NCI-H460 (cell line): ENCODE measurements at regions not wholly inside any gene's neighbourhood (a gene's known extent, or its start where the extent isn't known, plus 50 kb on each side); places are given as distances from the start of the nearest gene placed in this dataset.

Experiments
- DNase-seq: peaks from one replicate; pipeline ENCODE4 v3.0.0-alpha.2; 2016; ENCODE audit warnings: low read depth; ENCODE audit errors: extremely low read depth

DNA sequence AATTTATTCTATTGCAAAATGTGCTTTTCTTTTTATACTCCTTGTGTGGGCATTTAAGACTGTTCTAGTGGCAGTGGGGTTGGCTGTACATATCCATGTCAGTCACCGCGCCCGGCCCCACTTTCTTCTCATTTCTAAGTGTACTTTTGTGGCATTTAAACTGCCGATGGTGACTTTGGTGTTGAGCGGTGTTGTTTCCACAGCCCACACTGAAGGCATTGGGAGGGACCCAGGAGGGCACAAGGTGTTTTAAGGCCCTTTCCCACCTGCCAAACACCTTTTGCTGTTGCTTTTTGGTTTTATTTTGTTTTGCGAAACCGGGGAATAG, 369.7 kb downstream of the MTX2 start:
- DNase-seq, result no peak

DNA sequence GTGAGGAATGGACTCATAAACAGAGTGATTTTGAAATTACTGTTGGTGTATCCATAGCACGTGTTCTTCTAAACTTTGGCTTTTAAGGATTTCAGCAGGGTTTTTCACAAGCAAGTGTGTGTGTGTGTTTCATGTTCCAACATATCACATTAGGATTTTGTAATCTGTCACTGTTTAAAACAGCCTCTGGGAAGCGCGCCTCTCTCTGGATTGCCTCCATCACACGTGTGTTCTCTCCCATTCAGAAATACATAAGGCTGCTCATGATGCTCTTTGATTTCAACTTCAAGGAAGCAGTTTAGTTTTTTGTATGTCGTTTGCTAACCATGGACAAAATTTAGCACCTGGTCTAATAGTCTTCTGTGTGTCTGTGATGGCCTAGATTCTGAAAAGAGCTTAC, 370.4 kb downstream of the MTX2 start:
- no peak for DNase-seq

DNA sequence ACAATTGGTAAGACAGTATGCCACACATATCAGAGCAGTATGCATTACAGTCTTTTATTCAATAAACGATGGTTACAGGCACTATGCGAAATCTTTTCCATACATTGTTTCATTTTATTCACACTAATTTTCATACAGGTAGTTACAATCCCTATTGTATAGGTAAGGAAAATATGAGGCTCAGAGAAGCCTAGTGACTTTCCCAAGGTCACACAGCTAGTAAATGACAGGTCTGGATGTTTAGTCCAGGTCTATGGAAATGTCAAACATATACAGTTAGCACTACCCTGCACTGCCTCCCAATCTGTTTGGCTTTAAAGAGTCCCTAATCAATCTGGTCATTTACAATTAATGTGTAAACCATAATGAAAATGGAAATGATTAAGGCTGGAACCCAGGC, 372.2 kb downstream of the MTX2 start:
- DNase-seq, result no peak

DNA sequence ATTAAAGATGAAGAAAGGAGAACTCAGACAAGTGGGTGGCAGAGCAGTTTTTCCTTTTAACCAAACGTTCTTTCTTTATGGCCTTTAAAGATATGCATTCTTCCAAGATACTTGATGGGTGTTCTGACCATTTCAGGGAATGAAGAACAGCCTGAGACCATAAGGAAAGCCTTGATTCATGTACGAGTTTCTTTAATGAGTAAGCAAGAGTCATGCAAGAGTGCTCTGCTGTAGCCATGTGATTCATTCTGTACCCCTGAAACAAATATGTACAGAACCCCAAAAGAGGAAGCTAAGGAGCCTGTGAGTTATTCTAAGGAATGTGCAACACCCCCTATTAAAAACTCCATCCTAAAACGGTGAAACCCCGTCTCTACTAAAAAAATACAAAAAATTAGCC, 372.8 kb downstream of the MTX2 start:
- DNase-seq, result no peak

DNA sequence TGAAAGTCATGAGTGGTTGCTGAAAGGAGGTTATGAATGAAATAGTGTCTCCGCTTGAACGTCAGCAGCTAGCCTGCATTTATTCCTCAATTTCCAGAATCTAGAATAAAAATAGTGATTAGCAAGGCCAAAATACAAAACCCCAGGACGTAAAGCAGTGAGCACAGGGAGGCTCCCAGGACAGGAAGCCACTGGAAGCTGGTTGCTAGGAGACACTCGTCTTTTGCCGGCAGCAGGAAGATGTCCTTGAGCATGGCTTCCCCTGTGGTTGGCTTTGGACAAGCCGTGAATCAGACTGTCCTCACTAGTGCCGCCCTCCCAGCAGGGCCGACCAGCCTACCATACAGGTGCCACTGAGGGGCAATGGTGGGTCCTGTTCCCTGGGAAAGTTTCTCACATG, 374.4 kb downstream of the MTX2 start:
- DNase-seq, result no peak

DNA sequence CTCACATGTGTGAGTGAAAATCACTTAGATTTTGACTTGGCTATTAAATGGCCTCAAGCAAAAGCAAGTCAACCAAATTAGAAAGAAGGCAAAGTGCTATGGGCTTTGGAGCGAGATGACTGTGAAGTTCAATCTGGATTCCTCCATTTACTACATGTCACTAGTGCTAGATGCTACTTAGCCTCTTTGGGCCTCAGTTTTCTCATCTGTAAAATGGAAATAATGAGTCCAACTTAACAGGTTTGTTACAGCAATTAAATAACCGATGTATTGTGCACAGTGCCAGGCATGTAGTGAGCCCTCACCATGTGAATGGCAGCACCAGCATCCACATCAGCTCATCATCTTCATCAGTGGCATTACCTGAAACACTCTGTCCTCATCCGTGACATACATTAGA, 376.3 kb downstream of the MTX2 start:
- no peak for DNase-seq

DNA sequence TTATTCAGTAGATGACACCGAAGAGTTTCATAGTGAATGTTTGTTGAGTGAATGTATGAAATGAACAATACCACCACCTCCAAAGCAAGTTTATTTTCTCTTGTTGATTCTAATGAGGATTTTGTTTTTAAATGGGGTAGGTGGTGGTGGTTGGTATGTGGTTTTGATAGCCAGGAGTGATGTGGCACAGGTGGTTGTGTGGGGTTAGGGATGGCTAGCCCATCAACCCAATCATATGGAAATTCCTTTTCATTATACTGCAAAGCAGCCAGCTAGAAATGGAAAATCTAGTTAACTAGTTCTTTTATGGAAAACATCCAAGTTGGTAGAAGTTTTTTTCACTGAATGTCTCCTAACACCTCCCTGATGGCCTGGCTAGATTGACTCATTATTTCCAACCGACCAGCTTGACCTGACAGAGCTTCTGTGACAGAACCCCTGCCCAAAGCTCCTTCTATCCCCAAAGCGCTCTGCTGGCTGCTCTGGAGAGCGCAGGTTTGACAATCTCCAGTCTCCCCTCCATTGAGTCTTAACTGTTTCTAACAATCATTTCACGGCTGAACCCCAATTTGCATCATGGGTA, 376.9 kb downstream of the MTX2 start:
- DNase-seq, result no peak

DNA sequence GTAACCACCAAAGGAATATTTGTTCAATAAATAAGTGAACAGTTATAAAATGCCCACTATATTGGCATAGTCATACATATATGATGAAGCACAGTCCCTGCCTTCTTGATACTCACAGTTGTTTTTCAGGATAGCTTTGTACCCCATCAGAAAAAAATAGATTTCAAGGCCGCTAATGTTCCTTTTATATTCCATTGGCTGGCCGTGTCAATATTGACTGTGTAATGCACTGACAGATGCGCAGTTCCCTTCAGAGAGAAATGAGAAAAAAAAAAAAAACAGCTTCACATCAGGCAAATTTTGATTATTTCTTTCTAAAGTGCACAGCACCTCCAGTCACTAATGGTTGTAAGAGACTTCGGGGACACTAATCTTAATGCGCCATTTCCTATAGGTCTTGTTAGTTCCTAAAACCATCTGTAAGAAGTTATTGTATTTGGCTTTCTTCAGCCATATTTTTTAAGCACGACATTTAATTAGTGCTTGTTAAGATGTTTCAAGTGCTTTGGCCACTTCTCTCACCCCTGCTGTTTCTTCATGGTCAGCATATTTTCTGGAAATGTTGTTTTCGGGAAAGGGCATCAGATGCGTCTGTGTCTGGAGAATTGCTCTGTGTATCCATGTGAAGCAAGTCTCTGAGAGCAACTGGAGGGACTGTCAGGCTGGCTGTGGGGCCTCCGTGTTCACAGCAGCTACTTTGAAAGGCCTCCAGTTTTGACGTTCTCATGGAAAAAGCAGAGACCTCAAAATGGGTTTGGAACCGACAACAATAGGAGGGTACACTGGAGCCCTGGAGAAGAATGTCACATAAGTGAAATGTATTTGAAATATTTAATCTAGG, 378.3 kb downstream of the MTX2 start:
- no peak for DNase-seq

DNA sequence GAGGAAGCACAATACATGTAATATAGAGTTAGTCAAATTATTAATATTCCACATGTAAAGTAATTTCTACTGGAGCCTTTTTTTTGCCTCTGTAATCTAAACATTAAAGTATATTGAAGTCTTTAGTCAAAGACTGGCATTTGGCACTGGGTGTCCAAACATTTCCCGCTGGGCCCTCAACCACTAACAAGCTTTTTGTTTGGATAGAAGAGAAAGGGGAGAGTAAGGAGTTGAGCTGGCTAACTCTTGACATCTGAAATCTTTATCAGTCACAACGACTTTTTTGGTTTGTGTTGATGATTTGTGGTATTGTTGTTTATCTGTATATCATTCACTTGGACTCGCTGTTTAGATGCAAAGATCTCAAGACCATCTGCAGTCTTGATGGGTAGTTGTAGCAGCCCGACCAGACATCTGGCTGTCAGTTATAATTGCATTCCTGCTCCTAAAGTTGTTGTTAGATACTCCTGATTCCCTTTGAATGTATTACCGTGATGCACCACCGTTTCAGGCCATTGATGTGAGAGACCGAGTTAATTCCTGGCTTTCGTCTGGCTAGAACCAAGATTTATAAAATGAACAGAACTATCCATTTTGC, 379.6 kb downstream of the MTX2 start:
- no peak for DNase-seq

DNA sequence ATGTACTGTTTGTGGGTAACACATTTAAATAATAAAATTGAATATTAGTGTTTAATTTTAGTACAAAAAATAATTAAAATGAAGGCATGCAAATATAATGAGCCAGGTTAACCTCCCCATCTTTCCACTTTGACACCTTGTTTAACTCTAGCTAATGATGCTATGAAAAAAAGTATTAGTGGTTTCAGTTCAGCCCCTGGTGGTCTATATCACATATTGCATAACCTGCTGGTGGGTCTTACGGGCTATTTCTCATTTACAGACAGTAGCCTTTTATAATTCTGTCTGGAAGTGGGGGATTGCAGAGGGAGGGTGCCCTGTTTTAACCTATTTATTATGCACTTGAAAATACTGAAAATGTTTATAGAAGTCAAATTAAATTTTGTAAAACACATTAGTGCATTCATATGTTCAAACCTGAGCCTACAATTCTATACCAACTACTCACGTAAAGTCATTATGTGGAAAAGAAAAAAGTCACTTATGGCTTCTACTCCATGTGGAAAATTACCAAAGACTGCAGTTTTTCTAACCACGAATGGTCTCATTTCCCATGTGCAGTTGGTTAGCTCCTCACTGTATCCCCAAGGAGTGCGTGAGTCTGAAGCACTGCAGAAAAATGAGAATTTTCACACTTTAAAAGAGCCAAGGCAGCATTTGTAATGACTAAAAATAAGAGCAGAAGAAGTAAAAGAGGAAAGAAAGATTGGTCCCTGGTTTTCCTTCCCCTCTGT, 381.0 kb downstream of the MTX2 start:
- no peak for DNase-seq

DNA sequence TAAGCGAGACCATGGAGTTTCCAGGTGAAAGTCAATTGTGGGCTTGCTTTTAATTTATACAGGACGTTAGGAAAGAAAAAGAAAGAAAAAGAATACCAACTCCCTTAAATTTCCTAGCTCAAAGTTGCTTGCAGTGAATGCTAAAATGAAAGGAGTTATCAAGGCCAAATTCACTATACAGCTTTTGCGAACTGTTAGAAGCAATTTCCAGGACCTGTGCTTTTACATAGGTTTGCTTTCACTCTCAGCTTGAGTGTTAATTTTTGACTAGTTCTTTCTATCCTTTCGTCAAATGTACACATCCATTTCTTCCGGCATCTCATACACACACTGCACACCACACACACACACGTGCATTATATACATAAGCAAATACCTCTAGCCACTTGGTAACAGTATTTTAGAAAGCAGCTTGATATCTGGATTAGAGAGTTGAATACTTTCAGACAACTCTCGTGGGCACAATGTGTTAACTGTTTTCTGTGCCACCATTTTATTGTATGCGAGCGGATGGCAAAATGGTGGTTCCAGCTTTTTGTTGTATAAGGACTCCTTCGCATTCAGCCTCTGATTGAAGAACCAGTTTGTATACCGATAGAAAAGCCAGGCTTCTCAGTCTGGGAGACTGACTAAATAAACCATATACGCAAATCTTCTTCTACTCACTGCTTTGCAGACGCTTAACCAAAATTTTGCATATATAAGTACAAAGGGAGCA, 381.8 kb downstream of the MTX2 start:
- no peak for DNase-seq

DNA sequence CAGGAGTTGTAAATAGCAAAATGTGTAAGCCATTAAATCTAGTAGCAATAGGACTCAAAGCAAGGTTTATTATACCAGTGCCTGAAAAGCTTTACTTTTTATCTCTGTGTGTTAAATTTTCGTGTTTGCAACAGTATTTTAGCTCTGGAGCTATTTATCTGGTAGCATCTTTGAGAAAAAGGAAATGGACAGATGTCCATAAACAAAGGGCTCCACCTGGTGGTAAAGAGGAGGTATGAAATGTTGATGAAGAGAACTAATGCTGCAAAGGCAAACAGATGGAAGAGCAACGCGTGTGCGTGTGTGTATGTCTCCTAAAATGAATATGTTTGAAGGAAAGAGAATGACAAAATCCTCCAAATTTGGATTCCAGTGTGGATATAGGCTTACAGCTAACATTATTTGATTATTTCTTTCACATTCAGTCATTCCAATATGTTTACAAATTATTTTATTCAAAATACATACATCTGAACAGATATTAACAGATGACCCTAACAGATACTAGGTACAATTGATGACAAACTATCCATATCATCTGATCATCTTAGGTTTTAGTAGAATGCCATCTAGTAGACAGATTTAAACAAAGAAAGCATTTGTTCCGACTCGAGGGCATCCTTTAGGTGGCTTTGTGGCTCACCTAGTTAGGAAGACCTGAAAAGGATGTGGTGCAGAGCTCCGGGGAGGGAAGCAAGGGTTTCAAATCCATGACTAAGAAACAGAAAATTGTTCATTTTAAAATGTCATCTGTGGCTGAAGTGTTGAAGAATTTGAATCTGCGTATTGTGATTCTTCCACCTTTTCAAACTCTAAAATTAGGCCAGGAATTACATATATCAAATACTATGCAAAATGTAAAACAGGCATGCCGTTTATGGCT, 383.3 kb downstream of the MTX2 start:
- DNase-seq, result peak; percentile 60

DNA sequence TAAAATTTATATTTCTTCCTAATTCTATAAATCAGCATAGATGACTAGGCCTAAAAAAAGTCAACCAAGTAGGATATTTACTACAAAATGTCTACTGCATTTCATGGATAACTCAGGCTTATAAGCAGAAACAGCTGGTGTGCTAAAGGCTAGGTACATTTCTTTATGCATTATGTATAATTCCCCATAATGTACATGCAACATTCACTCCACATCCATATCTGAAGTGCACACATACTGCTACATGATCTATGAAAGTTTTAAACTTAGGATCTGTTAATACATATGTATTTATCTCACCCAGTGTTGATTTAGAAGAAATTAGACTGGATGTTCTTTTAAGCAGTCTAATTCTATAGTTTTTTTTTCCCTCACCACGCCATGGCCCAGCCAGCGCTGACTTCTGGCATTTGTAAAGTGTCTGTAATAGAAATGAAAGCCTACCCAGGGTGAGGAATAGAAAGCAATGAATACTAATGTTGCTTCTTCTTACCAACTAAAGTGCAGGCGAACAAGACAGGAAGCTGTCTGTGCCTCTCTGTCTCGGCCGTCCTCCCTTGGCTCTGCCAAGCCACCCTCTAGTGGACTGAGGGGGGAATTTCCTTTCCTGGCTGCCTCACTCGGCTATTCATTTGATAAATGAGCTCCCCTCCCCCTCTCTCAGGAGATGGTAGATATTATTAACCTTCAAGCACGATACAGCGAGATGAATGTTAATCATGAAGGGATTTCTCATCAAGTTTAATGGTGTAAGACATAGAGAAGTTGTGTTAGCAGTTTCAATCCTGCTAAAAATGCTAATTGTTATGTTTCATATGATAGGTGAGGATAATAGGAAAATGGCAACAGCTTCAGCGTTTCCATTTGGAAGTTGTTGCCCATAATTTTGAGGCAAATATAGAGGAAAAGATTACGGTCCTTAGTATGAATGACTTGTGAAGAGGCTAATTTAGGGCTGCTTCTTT, 384.5 kb downstream of the MTX2 start:
- peak; percentile 82 for DNase-seq

DNA sequence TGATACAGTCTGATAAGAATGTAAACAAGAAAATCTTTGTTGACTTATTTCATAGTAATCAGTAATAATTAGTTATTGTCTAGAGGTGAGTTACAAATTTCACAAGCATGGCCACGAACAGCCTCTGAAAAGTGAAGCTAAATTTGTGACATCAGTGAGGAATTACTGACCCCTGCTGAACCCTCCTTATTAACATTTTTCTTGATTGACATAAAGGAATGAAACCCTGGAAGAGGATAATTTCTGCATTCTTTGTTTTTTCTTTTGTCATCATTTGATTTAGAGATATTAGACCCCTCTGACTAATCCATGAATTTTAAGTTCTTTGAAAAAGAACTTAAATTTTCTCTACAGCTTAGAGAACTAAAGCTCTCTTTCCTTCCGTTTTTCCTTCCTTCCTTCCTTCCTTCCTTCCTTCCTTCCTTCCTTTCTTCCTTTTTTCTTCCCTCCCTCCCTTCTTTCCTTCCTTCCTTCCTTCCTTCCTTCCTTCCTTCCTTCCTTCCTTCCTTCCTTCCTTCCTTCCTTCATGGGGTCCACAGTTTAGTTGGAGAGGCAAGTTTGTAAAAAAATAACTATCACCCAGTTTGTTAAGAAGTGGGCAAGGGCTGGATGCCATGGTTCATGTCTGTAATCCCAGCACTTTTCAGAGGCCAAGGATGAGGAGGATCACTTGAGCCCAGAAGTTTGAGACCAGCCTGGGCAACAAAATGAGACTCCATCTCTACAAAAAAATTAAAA, 387.0 kb downstream of the MTX2 start:
- DNase-seq, result no peak

DNA sequence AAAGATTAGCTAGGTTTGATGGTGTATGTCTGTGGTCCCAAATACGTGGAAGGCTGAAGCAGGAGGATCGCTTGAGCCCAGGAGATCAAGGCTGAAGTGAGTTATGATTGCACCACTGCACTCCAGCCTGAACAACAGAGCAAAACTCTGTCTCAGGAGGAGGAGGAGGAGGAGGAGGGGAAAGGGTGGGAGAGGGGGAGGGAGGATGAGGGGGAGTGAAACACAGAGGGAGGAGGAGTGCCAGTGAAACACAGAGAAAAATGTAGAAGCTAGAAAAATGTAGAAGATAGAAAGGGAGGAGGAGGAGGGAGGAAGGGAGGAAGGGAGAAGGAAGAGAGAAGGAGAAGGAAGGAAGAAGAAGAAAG, 387.5 kb downstream of the MTX2 start:
- no peak for DNase-seq

DNA sequence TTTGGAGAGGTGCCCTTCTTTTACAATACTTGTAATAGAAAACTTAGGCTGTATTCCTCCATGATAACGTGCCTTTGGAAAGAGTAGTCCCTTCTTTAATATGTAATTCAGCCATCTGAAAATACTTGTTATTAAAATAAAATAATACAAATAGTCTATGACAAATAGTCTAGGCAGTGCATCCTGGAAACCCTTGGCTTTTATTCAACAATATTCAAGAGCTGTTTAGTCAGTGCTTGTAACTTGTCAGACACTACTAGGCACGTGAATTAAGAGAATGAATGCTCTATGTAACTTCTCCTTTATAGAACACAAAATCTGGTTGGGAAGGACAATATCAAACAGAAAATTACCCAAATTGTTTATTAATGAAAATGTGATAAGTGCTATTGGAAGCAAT, 388.2 kb downstream of the MTX2 start:
- no peak for DNase-seq

DNA sequence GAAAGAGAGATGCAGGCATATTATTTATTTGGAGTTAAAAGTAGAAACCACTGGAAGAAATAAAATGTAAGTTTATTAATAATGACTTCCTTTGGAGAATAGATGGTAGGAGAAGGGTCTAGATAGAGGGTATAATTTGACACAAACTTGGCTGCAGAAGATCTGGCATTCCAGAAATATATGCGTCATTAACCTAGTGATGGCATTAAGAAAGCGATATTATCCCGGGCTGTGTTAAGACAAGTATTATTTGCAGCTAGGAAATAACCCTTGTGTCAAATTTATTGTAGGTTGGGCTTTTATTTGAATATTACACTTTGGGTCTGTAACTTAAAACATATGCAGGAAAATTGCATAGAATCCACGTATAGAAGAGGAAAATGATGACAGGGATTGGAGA, 389.5 kb downstream of the MTX2 start:
- DNase-seq, result no peak

DNA sequence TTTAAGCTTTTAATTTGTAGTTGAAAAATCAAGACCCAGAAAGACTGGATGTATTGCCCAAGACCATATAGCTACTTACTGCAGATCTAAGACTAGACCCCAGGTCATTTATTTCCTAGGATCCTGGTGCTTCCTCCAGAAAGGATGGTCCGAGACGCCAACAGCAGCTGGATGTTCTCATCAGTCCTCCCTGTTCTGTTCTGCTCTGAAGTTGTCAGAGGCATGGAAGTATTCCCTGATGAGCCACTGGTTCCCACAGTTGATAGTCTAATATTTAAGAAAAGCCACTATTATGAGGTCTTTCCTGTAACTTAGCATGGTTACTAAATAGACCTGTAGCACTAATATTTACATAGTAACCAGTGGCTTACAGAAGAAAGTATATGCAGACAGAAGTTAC, 393.5 kb downstream of the MTX2 start:
- DNase-seq, result no peak
